ENCODE measurements at regions not wholly inside any gene's neighbourhood (a gene's known extent, or its start where the extent isn't known, plus 50 kb on each side); places are given as distances from the start of the nearest gene placed in this dataset.

DNA sequence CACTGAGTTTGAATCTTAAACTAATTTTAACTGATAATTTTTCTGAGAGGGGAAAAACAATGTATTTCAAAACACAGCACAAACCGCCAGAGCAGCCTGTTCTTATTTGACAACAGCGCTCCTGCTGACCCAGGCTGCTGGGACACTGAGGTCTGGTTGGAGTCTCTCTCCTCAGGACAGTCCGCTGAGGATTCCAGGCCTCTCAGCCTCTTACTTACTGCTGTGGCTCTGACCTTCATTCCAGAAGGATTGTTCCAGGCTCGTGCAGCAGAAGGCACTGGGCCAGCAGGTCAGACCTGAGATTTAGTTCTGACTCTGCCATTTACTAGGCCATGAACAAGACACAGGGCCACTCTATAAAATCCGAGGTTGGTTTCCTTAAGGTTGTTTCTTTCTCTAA is 393.6 kb downstream of the TDRD3 start:
- TF ChIP-seq, protein P1, sequence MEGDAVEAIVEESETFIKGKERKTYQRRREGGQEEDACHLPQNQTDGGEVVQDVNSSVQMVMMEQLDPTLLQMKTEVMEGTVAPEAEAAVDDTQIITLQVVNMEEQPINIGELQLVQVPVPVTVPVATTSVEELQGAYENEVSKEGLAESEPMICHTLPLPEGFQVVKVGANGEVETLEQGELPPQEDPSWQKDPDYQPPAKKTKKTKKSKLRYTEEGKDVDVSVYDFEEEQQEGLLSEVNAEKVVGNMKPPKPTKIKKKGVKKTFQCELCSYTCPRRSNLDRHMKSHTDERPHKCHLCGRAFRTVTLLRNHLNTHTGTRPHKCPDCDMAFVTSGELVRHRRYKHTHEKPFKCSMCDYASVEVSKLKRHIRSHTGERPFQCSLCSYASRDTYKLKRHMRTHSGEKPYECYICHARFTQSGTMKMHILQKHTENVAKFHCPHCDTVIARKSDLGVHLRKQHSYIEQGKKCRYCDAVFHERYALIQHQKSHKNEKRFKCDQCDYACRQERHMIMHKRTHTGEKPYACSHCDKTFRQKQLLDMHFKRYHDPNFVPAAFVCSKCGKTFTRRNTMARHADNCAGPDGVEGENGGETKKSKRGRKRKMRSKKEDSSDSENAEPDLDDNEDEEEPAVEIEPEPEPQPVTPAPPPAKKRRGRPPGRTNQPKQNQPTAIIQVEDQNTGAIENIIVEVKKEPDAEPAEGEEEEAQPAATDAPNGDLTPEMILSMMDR (IDR thresholded peaks at IDR 0.05), result no peak
- no peak for TF ChIP-seq POLR2A (IDR thresholded peaks at IDR 0.05)
- no peak for TF ChIP-seq EP300 (IDR thresholded peaks at IDR 0.05)

All from tibial nerve (tissue), 4 donors.